GOT3 (cell line): ENCODE measurements at regions not wholly inside any gene's neighbourhood (a gene's known extent, or its start where the extent isn't known, plus 50 kb on each side); places are given as distances from the start of the nearest gene placed in this dataset.
"Not testable (repeated sequence)": the region's sequence is repeated elsewhere in the genome, so short reads cannot be mapped to it uniquely, and the experiment has no call there.

ENCODE experiments used
- DNase-seq: peaks from one replicate; lab custom pipeline; 2025; ENCODE audit warnings: mixed read lengths; lab: John Stamatoyannopoulos, UW

GRCh38 chr1:60949826-60950197, 132.5 kb upstream of the NFIA start:
- no peak for DNase-seq

- DNase-seq: no peak
Measured at GRCh38 chr1:60949154-60949825, 133.1 kb upstream of the NFIA start.

GRCh38 chr1:60948486-60948885, 133.9 kb upstream of the NFIA start:
- no peak for DNase-seq

GRCh38 chr1:60947367-60947766, 135.0 kb upstream of the NFIA start:
- DNase-seq: no peak

- DNase-seq: no peak
Measured at GRCh38 chr1:60942896-60943638, 139.3 kb upstream of the NFIA start.

GRCh38 chr1:60942291-60942690, 140.1 kb upstream of the NFIA start:
- DNase-seq: no peak

- not testable (repeated sequence) for DNase-seq
Measured at GRCh38 chr1:60940685-60941084, 141.7 kb upstream of the NFIA start.

GRCh38 chr1:60937720-60938119, 144.6 kb upstream of the NFIA start:
- no peak for DNase-seq

- DNase-seq: no peak
Measured at GRCh38 chr1:60936591-60937342, 145.6 kb upstream of the NFIA start.

- DNase-seq: no peak
Measured at GRCh38 chr1:60936163-60936562, 146.2 kb upstream of the NFIA start.

GRCh38 chr1:60935599-60936110, 146.7 kb upstream of the NFIA start:
- DNase-seq: no peak

GRCh38 chr1:60930130-60930529, 152.2 kb upstream of the NFIA start:
- no peak for DNase-seq

GRCh38 chr1:60924964-60925798, 157.2 kb upstream of the NFIA start:
- DNase-seq: no peak

GRCh38 chr1:60924165-60924564, 158.2 kb upstream of the NFIA start:
- DNase-seq: no peak

GRCh38 chr1:60923389-60924087, 158.8 kb upstream of the NFIA start:
- DNase-seq: no peak

- no peak for DNase-seq
Measured at GRCh38 chr1:60922304-60922703, 160.1 kb upstream of the NFIA start.

GRCh38 chr1:60921175-60921574, 161.2 kb upstream of the NFIA start:
- no peak for DNase-seq

- DNase-seq: no peak
Measured at GRCh38 chr1:60920561-60920960, 161.8 kb upstream of the NFIA start.

- no peak for DNase-seq
Measured at GRCh38 chr1:60918867-60919266, 163.5 kb upstream of the NFIA start.

GRCh38 chr1:60916906-60917305, 165.5 kb upstream of the NFIA start:
- DNase-seq: no peak

GRCh38 chr1:60916199-60916598, 166.2 kb upstream of the NFIA start:
- DNase-seq: no peak
